ENCODE measurements at regions not wholly inside any gene's neighbourhood (a gene's known extent, or its start where the extent isn't known, plus 50 kb on each side); places are given as distances from the start of the nearest gene placed in this dataset.
"Not testable (repeated sequence)": the region's sequence is repeated elsewhere in the genome, so short reads cannot be mapped to it uniquely, and the experiment has no call there.

DNA sequence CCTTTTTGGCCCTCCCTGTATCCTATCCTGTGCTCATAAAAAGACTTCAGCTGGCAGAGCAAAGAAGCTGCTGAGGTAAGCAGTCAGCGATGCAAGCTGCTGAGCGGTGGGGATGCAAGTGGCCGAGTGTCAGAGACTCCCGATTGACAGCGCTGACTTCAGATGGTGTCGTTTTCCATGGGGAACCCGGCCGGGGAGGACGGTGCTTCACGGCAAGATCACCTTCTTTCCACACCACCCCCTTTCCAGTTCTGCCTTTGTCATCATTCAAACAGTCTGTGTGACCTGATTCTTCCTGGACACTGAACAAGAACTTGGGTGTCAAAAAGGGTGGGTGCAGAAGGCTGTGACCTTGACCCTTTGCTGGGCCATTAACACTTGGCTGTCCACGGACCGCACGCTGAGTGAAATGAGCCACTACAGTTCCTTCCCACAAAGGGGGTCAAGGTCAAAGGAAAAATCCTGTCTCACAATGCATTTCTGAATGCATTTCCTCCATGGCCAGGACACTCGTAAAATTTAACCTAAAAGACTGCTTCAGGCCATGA, 52.9 kb upstream of the UNC93A start:
- CTCF ChIA-PET: no interaction called here
- TF ChIP-seq, protein P1, sequence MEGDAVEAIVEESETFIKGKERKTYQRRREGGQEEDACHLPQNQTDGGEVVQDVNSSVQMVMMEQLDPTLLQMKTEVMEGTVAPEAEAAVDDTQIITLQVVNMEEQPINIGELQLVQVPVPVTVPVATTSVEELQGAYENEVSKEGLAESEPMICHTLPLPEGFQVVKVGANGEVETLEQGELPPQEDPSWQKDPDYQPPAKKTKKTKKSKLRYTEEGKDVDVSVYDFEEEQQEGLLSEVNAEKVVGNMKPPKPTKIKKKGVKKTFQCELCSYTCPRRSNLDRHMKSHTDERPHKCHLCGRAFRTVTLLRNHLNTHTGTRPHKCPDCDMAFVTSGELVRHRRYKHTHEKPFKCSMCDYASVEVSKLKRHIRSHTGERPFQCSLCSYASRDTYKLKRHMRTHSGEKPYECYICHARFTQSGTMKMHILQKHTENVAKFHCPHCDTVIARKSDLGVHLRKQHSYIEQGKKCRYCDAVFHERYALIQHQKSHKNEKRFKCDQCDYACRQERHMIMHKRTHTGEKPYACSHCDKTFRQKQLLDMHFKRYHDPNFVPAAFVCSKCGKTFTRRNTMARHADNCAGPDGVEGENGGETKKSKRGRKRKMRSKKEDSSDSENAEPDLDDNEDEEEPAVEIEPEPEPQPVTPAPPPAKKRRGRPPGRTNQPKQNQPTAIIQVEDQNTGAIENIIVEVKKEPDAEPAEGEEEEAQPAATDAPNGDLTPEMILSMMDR (IDR thresholded peaks at IDR 0.05; ENCODE audit: insufficient read depth, low read length, missing control alignments): no peak
- POLR2A ChIA-PET: no interaction called here
- no peak overlapping the region for H3K4me3 ChIP-seq (ENCODE audit: low read depth, low read length)
- DNase-seq (ENCODE audit: low read depth, low spot score): no peak

DNA sequence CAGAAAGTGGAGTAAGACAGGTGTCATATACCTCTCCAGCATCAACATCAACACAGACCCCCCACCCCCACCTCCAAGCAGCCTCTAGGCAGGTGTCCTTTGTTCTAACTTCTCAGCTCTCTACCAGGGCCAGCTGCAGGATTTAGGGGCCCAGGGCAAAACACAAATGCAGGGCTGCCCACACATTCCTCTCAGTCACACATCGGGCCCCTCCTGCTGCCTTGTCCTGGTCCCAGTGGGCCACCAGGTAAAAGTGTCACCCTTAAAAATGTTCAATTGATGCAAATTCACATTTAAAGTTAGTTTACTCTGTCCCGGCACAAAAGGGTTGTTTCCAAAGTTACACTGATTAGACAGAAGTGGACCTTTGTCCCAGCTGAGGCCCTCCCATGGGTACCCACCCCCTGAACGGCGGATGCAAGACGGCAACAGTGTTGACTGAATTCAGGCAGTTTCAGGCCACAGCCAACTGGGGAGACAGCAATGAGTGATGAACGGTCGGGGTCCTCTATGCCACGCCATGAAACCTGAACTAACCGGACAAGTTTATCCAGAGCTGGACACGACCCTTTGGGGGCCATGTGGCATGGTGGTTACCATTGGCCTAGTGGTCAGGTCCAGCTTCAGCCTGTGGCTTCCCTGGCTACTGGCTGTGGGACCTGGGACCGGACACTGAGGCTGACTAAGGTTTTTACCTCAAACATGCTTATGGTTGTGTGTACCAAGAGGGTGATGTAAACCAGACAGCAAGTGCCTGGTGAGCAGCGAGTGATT, 52.2 kb upstream of the UNC93A start:
- TF ChIP-seq, protein P1 (IDR thresholded peaks at IDR 0.05; ENCODE audit: insufficient read depth, low read length, missing control alignments): no peak
- CTCF ChIA-PET: no interaction called here
- H3K4me3 ChIP-seq (ENCODE audit: low read depth, low read length): no peak overlapping the region
- POLR2A ChIA-PET: no interaction called here
- DNase-seq (ENCODE audit: low read depth, low spot score): no peak

DNA sequence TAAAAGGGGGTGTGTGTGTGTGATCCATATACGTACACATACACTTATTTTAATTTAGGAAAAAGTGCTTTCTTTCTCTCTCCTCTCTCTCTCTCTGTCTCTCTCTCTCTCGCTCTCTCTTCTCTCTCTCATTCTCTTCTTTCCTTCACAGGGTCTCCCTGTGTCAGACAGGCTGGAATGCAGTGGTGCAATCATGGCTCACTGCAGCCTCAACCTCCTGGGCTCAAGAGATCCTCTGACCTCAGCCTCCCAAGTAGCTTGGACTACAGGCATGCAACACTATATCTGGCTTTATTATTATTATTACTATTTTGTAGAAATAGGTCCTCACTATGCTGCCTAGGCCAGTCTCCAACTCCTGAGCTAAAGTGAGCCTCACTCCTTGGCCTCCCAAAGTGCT, 51.6 kb upstream of the UNC93A start:
- CTCF ChIA-PET; POLR2A ChIA-PET; DNase-seq (ENCODE audit: low read depth, low spot score); H3K4me3 ChIP-seq (ENCODE audit: low read depth, low read length): not testable (repeated sequence)

DNA sequence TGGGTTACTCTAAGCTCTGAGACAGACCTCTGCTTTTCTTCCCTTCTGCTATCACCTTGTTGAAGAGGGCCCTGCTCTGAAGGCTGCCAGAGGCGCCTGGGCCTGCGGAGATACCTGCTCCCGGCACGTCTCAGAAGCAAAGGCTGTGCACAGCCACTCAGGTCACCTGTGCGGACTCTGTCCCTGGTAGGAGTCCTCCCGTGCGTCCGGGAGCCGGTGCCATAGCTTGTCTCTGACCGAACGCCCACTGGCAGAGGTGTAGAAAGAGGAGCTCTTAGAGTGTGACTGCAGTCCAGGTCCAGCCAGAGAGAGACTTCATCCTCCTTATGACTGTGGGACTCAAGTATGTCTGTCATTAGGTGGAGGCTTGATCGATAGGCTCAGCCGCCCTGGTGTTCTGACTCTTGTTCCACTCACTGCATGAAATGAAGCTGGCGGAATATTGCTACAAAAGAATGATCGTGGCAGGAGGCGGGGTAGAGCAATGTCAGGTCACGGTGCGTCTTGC, 51.0 kb upstream of the UNC93A start:
- ChIA-PET POLR2A (no interaction called here), CTCF (no interaction called here)
- TF ChIP-seq, protein P1 (IDR thresholded peaks at IDR 0.05; ENCODE audit: insufficient read depth, low read length, missing control alignments): no peak
- no peak overlapping the region for H3K4me3 ChIP-seq (ENCODE audit: low read depth, low read length)
- no peak for DNase-seq (ENCODE audit: low read depth, low spot score)
